ENCODE measurements at regions not wholly inside any gene's neighbourhood (a gene's known extent, or its start where the extent isn't known, plus 50 kb on each side); places are given as distances from the start of the nearest gene placed in this dataset.

- Histone ChIP-seq H3K9me2 (ENCODE audit: insufficient read depth) (no peaks in the 10 kb centered on the region), H3K4me3 (no peak overlapping the region), H4K20me1 (ENCODE audit: insufficient read depth) (no peaks in the 10 kb centered on the region), H3K27ac (no peak overlapping the region), H2AFZ (no peak overlapping the region), H3K79me2 (ENCODE audit: low read depth) (no peaks in the 10 kb centered on the region), H3K9me3 (ENCODE audit: insufficient read depth, low read depth) (no peaks in the 10 kb centered on the region), H3K4me2 (no peak overlapping the region), H3K4me1 (replicated peaks; ENCODE audit: insufficient read depth) (no peaks in the 10 kb centered on the region), H3K36me3 (ENCODE audit: low read depth) (no peaks in the 10 kb centered on the region), H3K27me3 (ENCODE audit: insufficient read depth, low read depth) (0 out of 2 replicates have a peak, but pooled peaks cover 6% of the 10 kb centered on the region), H3F3A (ENCODE audit: insufficient read depth, low read depth) (no peaks in the 10 kb centered on the region; the same call in 1 of the 2 replicates)
- ChIA-PET POLR2A (ENCODE audit: unreplicated experiment) (no interaction called here), CTCF (no interaction called here)
- TF ChIP-seq, protein P1, sequence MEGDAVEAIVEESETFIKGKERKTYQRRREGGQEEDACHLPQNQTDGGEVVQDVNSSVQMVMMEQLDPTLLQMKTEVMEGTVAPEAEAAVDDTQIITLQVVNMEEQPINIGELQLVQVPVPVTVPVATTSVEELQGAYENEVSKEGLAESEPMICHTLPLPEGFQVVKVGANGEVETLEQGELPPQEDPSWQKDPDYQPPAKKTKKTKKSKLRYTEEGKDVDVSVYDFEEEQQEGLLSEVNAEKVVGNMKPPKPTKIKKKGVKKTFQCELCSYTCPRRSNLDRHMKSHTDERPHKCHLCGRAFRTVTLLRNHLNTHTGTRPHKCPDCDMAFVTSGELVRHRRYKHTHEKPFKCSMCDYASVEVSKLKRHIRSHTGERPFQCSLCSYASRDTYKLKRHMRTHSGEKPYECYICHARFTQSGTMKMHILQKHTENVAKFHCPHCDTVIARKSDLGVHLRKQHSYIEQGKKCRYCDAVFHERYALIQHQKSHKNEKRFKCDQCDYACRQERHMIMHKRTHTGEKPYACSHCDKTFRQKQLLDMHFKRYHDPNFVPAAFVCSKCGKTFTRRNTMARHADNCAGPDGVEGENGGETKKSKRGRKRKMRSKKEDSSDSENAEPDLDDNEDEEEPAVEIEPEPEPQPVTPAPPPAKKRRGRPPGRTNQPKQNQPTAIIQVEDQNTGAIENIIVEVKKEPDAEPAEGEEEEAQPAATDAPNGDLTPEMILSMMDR (conservative IDR thresholded peaks at IDR 0.05), result no peak
- no peak for TF ChIP-seq EZH2 (IDR thresholded peaks at IDR 0.05; ENCODE audit: low read depth)
- BruUV-seq (replicated peaks), result no TSS peak
- intact Hi-C loops (cut with micrococcal nuclease; ENCODE audit: unreplicated experiment), result no loop called here
- no peak for DNase-seq
Measured at GRCh38 chr2:5121642-5122041, 570.5 kb upstream of the SOX11 start.

- no peaks in the 10 kb centered on the region for H3K9me3 ChIP-seq (ENCODE audit: insufficient read depth, low read depth)
- H4K20me1 ChIP-seq (ENCODE audit: insufficient read depth), result no peaks in the 10 kb centered on the region
- H3K36me3 ChIP-seq (ENCODE audit: low read depth), result no peaks in the 10 kb centered on the region
- POLR2A ChIA-PET (ENCODE audit: unreplicated experiment), result no interaction called here
- H2AFZ ChIP-seq, result no peak overlapping the region
- H3K27ac ChIP-seq, result no peak overlapping the region
- no peaks in the 10 kb centered on the region for H3K79me2 ChIP-seq (ENCODE audit: low read depth)
- no peaks in the 10 kb centered on the region; the same call in 1 of the 2 replicates for H3F3A ChIP-seq (ENCODE audit: insufficient read depth, low read depth)
- intact Hi-C loops (cut with micrococcal nuclease; ENCODE audit: unreplicated experiment), result no loop called here
- TF ChIP-seq, protein P1 (conservative IDR thresholded peaks at IDR 0.05), result no peak
- TF ChIP-seq EZH2 (IDR thresholded peaks at IDR 0.05; ENCODE audit: low read depth), result no peak
- H3K9me2 ChIP-seq (ENCODE audit: insufficient read depth), result no peaks in the 10 kb centered on the region
- no peak for DNase-seq
- H3K4me2 ChIP-seq, result no peak overlapping the region
- H3K4me1 ChIP-seq (replicated peaks; ENCODE audit: insufficient read depth), result no peaks in the 10 kb centered on the region
- CTCF ChIA-PET, result no interaction called here
- 0 out of 2 replicates have a peak, but pooled peaks cover 6% of the 10 kb centered on the region for H3K27me3 ChIP-seq (ENCODE audit: insufficient read depth, low read depth)
- BruUV-seq (replicated peaks), result no TSS peak
- H3K4me3 ChIP-seq, result no peak overlapping the region
Measured at GRCh38 chr2:5123582-5124196, 568.5 kb upstream of the SOX11 start.

DNA sequence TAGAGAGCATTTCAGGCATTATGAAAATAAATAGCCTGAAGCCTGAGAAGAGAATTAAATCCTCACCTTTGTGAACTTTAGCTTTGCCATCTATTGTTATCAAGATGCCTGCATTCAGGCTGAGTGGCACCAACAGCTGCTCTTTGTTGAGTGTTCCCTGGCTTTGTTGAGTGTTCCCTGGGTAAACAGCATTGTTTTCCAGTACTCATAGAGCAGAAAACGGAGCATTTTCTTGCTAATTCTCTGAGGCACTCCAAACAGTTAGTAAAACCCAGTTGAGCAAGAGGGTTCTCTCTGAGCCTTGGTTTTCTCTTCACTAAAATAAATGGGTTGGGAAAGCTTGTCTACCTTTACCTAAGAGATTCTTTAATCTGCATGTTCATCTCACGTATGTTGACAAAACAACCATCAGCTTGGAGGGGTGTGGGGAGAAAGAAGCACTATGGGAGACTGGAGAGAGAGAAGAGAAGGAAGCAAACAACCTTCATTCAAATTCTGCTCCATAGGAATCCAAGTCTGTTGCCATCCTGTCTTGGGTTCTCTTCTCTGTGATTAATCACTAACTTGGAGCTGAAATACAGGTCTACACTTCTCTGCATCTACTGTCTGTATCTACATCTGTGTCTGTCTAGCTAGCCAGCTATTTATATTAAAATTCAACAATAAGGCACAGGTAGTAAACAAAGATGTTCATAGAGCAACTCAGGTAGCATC is 567.0 kb upstream of the SOX11 start:
- H3K27me3 ChIP-seq (ENCODE audit: insufficient read depth, low read depth), result 0 out of 2 replicates have a peak, but pooled peaks cover 6% of the 10 kb centered on the region
- H3K4me1 ChIP-seq (replicated peaks; ENCODE audit: insufficient read depth), result no peaks in the 10 kb centered on the region
- H4K20me1 ChIP-seq (ENCODE audit: insufficient read depth), result no peaks in the 10 kb centered on the region
- no peak for DNase-seq
- H3K4me2 ChIP-seq, result no peak overlapping the region
- ChIA-PET CTCF (no interaction called here), POLR2A (ENCODE audit: unreplicated experiment) (no interaction called here)
- no peak overlapping the region for H3K4me3 ChIP-seq
- no peak overlapping the region for H2AFZ ChIP-seq
- TF ChIP-seq, protein P1 (conservative IDR thresholded peaks at IDR 0.05), result no peak
- no peak for TF ChIP-seq EZH2 (IDR thresholded peaks at IDR 0.05; ENCODE audit: low read depth)
- H3F3A ChIP-seq (ENCODE audit: insufficient read depth, low read depth), result no peaks in the 10 kb centered on the region
- intact Hi-C loops (cut with micrococcal nuclease; ENCODE audit: unreplicated experiment), result no loop called here
- H3K9me3 ChIP-seq (ENCODE audit: insufficient read depth, low read depth), result no peaks in the 10 kb centered on the region
- H3K9me2 ChIP-seq (ENCODE audit: insufficient read depth), result no peaks in the 10 kb centered on the region
- no peaks in the 10 kb centered on the region for H3K36me3 ChIP-seq (ENCODE audit: low read depth)
- BruUV-seq (replicated peaks), result no TSS peak
- no peaks in the 10 kb centered on the region for H3K79me2 ChIP-seq (ENCODE audit: low read depth)
- H3K27ac ChIP-seq, result no peak overlapping the region
